H9 (cell line): ENCODE measurements at regions not wholly inside any gene's neighbourhood (a gene's known extent, or its start where the extent isn't known, plus 50 kb on each side); places are given as distances from the start of the nearest gene placed in this dataset.

ENCODE experiments used
- DNase-seq: peaks from one replicate; pipeline ENCODE4 v3.0.0-alpha.2; 2017
- H2AFZ ChIP-seq: one replicate; pipeline ENCODE4 v1.6.1; 2013; ENCODE audit warnings: mild to moderate bottlenecking, low read length, control low read depth, moderate library complexity
- H2AK5ac ChIP-seq: 2 replicates; pipeline ENCODE4 v1.6.1; 2013; ENCODE audit warnings: low read length, control low read depth, mixed read lengths; ENCODE audit not compliant: insufficient read length
- H2BK120ac ChIP-seq: one replicate; pipeline ENCODE4 v1.6.1; 2013; ENCODE audit warnings: low read depth, mild to moderate bottlenecking, low read length, control low read depth, inconsistent platforms; ENCODE audit not compliant: poor library complexity, severe bottlenecking
- H2BK12ac ChIP-seq: 2 replicates; pipeline ENCODE4 v1.6.1; 2013; ENCODE audit warnings: low read length, control low read depth, mixed read lengths, low read depth; ENCODE audit not compliant: insufficient read length
- H2BK15ac ChIP-seq: 2 replicates; pipeline ENCODE4 v1.6.1; 2013; ENCODE audit warnings: low read depth, low read length, control low read depth
- H2BK20ac ChIP-seq: one replicate; pipeline ENCODE4 v1.6.1; 2013; ENCODE audit warnings: low read depth, mild to moderate bottlenecking, low read length, control low read depth, inconsistent platforms; ENCODE audit not compliant: poor library complexity, severe bottlenecking
- H2BK5ac ChIP-seq: 2 replicates; pipeline ENCODE4 v1.6.1; 2013; ENCODE audit warnings: low read length, control low read depth, mixed read lengths; ENCODE audit not compliant: insufficient read length
- H3K14ac ChIP-seq: 2 replicates; pipeline ENCODE4 v1.6.1; 2013; ENCODE audit warnings: low read length, control low read depth; ENCODE audit not compliant: insufficient read depth
- H3K18ac ChIP-seq: 2 replicates; pipeline ENCODE4 v1.6.1; 2013; ENCODE audit warnings: low read depth, mild to moderate bottlenecking, mixed read lengths, low read length, control low read depth; ENCODE audit not compliant: insufficient read length
- H3K23ac ChIP-seq: 2 replicates; pipeline ENCODE4 v1.6.1; 2013; ENCODE audit warnings: low read length, control low read depth, mixed read lengths, low read depth; ENCODE audit not compliant: insufficient read length
- H3K23me2 ChIP-seq: 2 replicates; pipeline ENCODE4 v1.6.1; 2013; ENCODE audit warnings: low read depth, mild to moderate bottlenecking, mixed read lengths, low read length, control low read depth; ENCODE audit not compliant: insufficient read length, poor library complexity, severe bottlenecking
- H3K27ac ChIP-seq: 2 replicates; pipeline ENCODE4 v1.5.1; 2013; ENCODE audit warnings: low read length, control low read depth, mixed read lengths, low read depth; ENCODE audit not compliant: insufficient read length
- H3K27me3 ChIP-seq: 2 replicates; pipeline ENCODE4 v1.6.1; 2013; ENCODE audit warnings: low read length, control low read depth, inconsistent platforms; ENCODE audit not compliant: insufficient read depth
- H3K4ac ChIP-seq: 2 replicates; pipeline ENCODE4 v1.6.1; 2013; ENCODE audit warnings: low read depth, mild to moderate bottlenecking, control low read depth, inconsistent platforms, low read length, moderate library complexity
- H3K4me1 ChIP-seq: 2 replicates; pipeline ENCODE4 v1.6.1; 2013; ENCODE audit warnings: low read length, control low read depth, inconsistent platforms; ENCODE audit not compliant: insufficient read depth
- H3K4me2 ChIP-seq: 2 replicates; pipeline ENCODE4 v1.6.1; 2013; ENCODE audit warnings: low read length, control low read depth, mixed read lengths; ENCODE audit not compliant: insufficient read length, insufficient read depth
- H3K56ac ChIP-seq: 2 replicates; pipeline ENCODE4 v1.6.1; 2013; ENCODE audit warnings: low read depth, mild to moderate bottlenecking, mixed read lengths, low read length, control low read depth; ENCODE audit not compliant: insufficient read length
- H3K79me1 ChIP-seq: 2 replicates; pipeline ENCODE4 v1.6.1; 2013; ENCODE audit warnings: low read depth, mild to moderate bottlenecking, moderate library complexity, low read length, control low read depth, inconsistent platforms; ENCODE audit not compliant: insufficient read depth, poor library complexity, severe bottlenecking
- H3K79me2 ChIP-seq: 2 replicates; pipeline ENCODE4 v1.6.1; 2013; ENCODE audit warnings: low read length, control low read depth, inconsistent platforms; ENCODE audit not compliant: insufficient read depth
- H3K9ac ChIP-seq: 2 replicates; pipeline ENCODE4 v1.6.1; 2013; ENCODE audit warnings: low read length, control low read depth, mixed read lengths; ENCODE audit not compliant: insufficient read length; ENCODE audit errors: extremely low read depth
- H3K9me3 ChIP-seq: one replicate; pipeline ENCODE4 v1.6.1; 2013; ENCODE audit warnings: low read depth, low read length, inconsistent platforms; ENCODE audit not compliant: control insufficient read depth
- H3T11ph ChIP-seq: one replicate; pipeline ENCODE4 v1.6.1; 2013; ENCODE audit warnings: mild to moderate bottlenecking, low read length, control low read depth, inconsistent platforms
- H4K20me1 ChIP-seq: one replicate; pipeline ENCODE4 v1.6.1; 2013; ENCODE audit not compliant: control insufficient read depth, insufficient read length, insufficient read depth
- H4K5ac ChIP-seq: 2 replicates; pipeline ENCODE4 v1.6.1; 2013; ENCODE audit warnings: low read depth, mild to moderate bottlenecking, mixed read lengths, low read length, control low read depth; ENCODE audit not compliant: insufficient read length
- H4K8ac ChIP-seq: replicated peaks from 2 replicates; pipeline ENCODE4 v1.6.1; 2013; ENCODE audit warnings: low read length, control low read depth, mixed read lengths, low read depth; ENCODE audit not compliant: insufficient read length
- H4K91ac ChIP-seq: 2 replicates; pipeline ENCODE4 v1.6.1; 2013; ENCODE audit warnings: low read depth, mild to moderate bottlenecking, moderate library complexity, mixed read lengths, low read length, control low read depth; ENCODE audit not compliant: insufficient read length
- H3K27ac Mint-ChIP-seq, 3 experiments: 2 replicates in 2 of 3; 3 replicates in 1 of 3; pipeline ENCODE4 v1.8.0; 2020 to 2021; ENCODE audit warnings: mixed read lengths in 3 of 3, mild to moderate bottlenecking in 1 of 3, moderate library complexity in 1 of 3
- H3K27me3 Mint-ChIP-seq: 2 replicates; pipeline ENCODE4 v1.8.0; 2021; ENCODE audit warnings: low read depth, mild to moderate bottlenecking, moderate library complexity, mixed read lengths
- H3K36me3 Mint-ChIP-seq, 3 experiments: 2 replicates in 2 of 3; 3 replicates in 1 of 3; pipeline ENCODE4 v1.8.0; 2020 to 2021; ENCODE audit warnings: low read depth in 3 of 3, mixed read lengths in 3 of 3; ENCODE audit not compliant: insufficient read depth in 1 of 3
- H3K4me1 Mint-ChIP-seq, 2 experiments: 2 replicates each; pipeline ENCODE4 v1.8.0; 2020; ENCODE audit warnings: mixed read lengths in 2 of 2
- H3K4me3 Mint-ChIP-seq, 2 experiments: 2 replicates in 1 of 2; 3 replicates in 1 of 2; pipeline ENCODE4 v1.8.0; 2020 to 2021; ENCODE audit warnings: mild to moderate bottlenecking in 2 of 2, mixed read lengths in 2 of 2, moderate library complexity in 1 of 2
- H3K9me3 Mint-ChIP-seq, 2 experiments: 2 replicates in 1 of 2; 3 replicates in 1 of 2; pipeline ENCODE4 v1.8.0; 2020; ENCODE audit warnings: mild to moderate bottlenecking in 2 of 2, mixed read lengths in 2 of 2, moderate library complexity in 1 of 2
- CTCF ChIP-seq: fragments of 200-600 bp; sonication (generic); conservative IDR thresholded peaks from 3 replicates; pipeline ENCODE4 v1.8.0; 2021; ENCODE audit warnings: antibody characterized with exemption, mild to moderate bottlenecking
- WGBS: extraction: QIAGEN DNeasy Blood & Tissue Kit; methylation state at CpG from one replicate; pipeline ENCODE4 v1.1.7; 2013; ENCODE audit warnings: missing lambda C conversion rate, low lambda C conversion rate, mixed read lengths; ENCODE audit not compliant: insufficient read length; ENCODE audit errors: extremely low coverage; 5-methylcytosine and 5-hydroxymethylcytosine counted together

- H3K4me3 Mint-ChIP-seq: no peak overlapping the region
- no CpG with 5 or more reads among the region's 3 CpGs for WGBS
Measured at GRCh38 chr4:24312261-24312913, 272.0 kb downstream of the DHX15 start.

More at GRCh38 chr4:24312261-24312913, 272.0 kb downstream of the DHX15 start:
- H3K9me3 Mint-ChIP-seq: no peaks in the 10 kb centered on the region
- H3K4ac ChIP-seq: no peak overlapping the region
- no peak overlapping the region for H3K27ac ChIP-seq
- H3K27ac Mint-ChIP-seq: no peak overlapping the region
- H4K5ac ChIP-seq: no peak overlapping the region
- no peak overlapping the region for H2BK5ac ChIP-seq
- H2BK12ac ChIP-seq: no peak overlapping the region
- no peaks in the 10 kb centered on the region for H3K23me2 ChIP-seq
- no peak overlapping the region for H2AK5ac ChIP-seq
- peaks cover 20 to 29% of the 10 kb centered on the region in 2 experiments for H3K4me1 Mint-ChIP-seq
- no peaks in the 10 kb centered on the region for H3K79me1 ChIP-seq
- H2BK20ac ChIP-seq: no peak overlapping the region
- no peak for TF ChIP-seq CTCF
- H3K4me1 ChIP-seq: peaks cover 4% of the 10 kb centered on the region; the same call in 1 of the 2 replicates
- H2BK15ac ChIP-seq: no peak overlapping the region
- no peak overlapping the region for H3K56ac ChIP-seq
- no peaks in the 10 kb centered on the region for H3K27me3 ChIP-seq
- H4K20me1 ChIP-seq: no peaks in the 10 kb centered on the region
- H3K9ac ChIP-seq: no peak overlapping the region
- H3K79me2 ChIP-seq: no peaks in the 10 kb centered on the region
- H4K8ac ChIP-seq: no peak overlapping the region
- H3K9me3 ChIP-seq: no peaks in the 10 kb centered on the region
- no peak overlapping the region for H4K91ac ChIP-seq
- H3K36me3 Mint-ChIP-seq: 0 out of 7 replicates have a peak, but pooled peaks cover 0 to 8% (median 0%) of the 10 kb centered on the region in 3 experiments
- H2BK120ac ChIP-seq: no peak overlapping the region
- no peak overlapping the region for H3K14ac ChIP-seq
- no peak overlapping the region for H3T11ph ChIP-seq
- no peak overlapping the region for H3K18ac ChIP-seq
- H3K4me2 ChIP-seq: no peak overlapping the region
- H2AFZ ChIP-seq: no peak overlapping the region
- DNase-seq: no peak
- no peaks in the 10 kb centered on the region for H3K27me3 Mint-ChIP-seq
- no peak overlapping the region for H3K23ac ChIP-seq
